ENCODE measurements at regions not wholly inside any gene's neighbourhood (a gene's known extent, or its start where the extent isn't known, plus 50 kb on each side); places are given as distances from the start of the nearest gene placed in this dataset.
"Not testable (repeated sequence)": the region's sequence is repeated elsewhere in the genome, so short reads cannot be mapped to it uniquely, and the experiment has no call there.

GRCh38 chr1:73033640-73034039 lies 751.3 kb upstream of the NEGR1 start:
- DNase-seq, result no peak

- no peak for DNase-seq
These were observed 747.2 kb upstream of the NEGR1 start for GRCh38 chr1:73029571-73029970.

DNA sequence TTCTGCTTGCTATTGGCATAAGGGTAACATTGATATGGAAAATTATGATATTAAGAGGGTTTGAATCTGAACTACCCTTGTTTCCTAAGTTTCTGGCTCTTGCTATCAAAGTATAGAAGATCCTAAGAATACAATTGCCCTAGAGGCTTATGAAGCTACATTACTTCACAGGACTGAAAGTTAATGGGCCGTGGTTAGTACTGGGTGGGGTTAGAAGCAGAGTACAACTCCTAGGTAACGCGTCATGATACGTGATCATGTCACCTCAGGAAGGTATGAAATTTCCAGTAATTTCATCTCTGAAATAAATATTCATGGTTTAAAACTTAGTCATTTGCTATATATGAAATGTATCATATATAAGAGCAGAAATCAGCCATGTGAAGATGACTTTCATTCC lies 743.8 kb upstream of the NEGR1 start:
- no peak for DNase-seq

- no peak for DNase-seq
These were observed 727.6 kb upstream of the NEGR1 start for GRCh38 chr1:73009938-73010337.

DNA sequence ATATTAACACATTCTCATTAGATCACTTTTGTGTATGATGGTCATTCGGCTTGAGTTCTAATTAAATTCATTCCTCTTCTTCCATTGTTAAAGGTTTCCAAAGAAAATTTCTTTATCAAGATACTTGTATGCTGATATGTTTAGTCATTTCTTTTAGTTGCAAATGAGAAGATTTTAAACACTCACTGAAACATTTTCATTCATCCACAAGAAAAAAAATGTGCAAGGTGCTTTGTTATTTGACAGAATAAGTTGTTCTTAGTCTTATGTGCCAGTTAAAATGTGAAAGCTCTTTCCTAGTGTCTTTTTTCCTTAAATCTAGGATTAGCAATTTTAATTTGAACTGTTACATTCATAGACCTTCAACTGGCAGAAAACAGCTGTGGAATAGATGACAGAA lies 727.0 kb upstream of the NEGR1 start:
- DNase-seq, result no peak

DNA sequence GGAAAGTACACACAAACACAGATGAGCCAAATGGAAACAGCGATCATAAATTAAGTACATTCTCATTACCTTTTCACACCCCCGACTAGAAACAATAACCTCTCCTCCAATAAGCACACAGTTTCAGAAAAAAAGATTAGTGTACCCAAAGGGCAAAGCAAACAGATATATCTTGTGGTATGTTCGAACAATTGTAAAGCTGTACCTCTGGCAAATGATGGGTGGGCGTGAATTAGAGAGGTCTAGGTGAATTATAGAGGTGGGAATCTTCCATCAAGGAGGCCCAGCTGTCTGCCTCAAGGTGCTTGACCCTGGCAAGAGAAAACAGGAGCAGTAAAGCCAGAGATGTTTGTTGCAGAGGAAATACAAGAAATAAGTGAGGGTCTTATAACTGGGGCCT lies 715.3 kb upstream of the NEGR1 start:
- no peak for DNase-seq

DNA sequence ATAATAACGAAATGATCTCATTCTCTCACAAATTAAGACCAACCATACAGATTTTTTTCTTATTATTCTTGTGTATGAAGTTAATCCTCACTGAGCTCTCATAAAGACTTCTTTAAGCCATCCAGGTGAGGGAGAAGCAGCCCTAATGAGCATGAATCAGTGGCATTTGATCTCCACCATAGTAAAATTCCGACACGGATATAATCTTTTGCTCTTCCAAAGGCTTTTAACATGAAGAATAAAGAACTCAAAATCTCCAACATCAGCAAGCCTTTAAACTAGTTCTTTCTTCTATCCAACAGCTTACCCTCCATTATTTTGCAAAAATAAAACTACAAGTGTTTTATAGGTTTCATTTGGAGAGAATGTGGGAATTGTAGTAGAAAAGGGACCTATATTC lies 714.7 kb upstream of the NEGR1 start:
- DNase-seq, result no peak

GRCh38 chr1:72987871-72988270 lies 705.5 kb upstream of the NEGR1 start:
- not testable (repeated sequence) for DNase-seq

- DNase-seq, result no peak
These were observed 704.4 kb upstream of the NEGR1 start for GRCh38 chr1:72986591-72987290.

- not testable (repeated sequence) for DNase-seq
These were observed 702.7 kb upstream of the NEGR1 start for GRCh38 chr1:72985024-72985423.

GRCh38 chr1:72983011-72983410 lies 700.7 kb upstream of the NEGR1 start:
- DNase-seq, result not testable (repeated sequence)

DNA sequence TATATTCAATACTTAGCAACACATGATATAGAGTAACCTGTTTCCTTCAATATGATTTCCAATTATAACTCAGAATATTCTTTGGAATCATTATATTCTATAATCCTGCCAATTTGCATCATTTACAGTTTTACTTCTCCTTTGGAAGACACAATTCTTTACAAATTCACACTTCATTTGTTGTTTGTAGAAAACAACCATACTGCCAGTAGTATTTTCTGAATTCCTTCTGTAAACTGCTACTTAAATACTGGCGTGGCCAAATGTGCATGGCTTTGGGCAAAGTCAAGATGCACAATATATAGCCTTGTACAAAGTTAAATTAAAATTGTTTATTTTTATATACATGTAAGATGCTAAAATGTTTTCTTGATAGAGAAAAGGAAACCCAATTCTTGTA lies 687.1 kb upstream of the NEGR1 start:
- DNase-seq, result no peak

- DNase-seq, result no peak
These were observed 672.6 kb upstream of the NEGR1 start for GRCh38 chr1:72954943-72955342.

- not testable (repeated sequence) for DNase-seq
These were observed 668.6 kb upstream of the NEGR1 start for GRCh38 chr1:72950900-72951299.

DNA sequence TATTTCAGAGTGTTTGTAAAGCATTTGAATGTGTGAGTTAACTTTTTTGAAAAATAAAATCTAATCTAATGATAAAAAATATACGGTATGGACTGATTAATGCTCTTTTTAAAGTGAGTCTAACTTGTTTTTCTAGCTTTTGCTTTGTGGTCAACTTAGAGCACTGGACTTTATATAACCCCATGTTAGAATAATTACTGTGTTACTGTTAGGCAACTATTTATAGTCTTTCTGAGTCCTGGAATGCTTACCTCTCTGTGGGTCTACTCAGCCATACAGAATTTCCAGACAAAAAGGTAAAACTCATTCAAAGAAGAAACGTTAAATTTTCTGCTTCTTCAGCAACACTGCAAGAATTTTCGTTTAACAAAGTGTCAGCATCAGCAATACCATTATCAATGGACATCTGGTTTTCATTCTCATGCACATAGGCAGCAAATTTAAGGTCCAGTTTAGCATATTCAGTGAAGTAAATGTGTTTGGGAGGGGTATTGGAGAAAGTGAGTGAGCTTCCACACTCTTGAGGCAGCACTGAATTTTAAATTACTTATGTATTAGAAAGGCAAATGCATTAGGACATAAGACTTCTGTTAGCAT lies 664.7 kb upstream of the NEGR1 start:
- DNase-seq, result no peak

GRCh38 chr1:72942008-72942407 lies 659.7 kb upstream of the NEGR1 start:
- DNase-seq, result no peak

GRCh38 chr1:72938408-72938807 lies 656.1 kb upstream of the NEGR1 start:
- no peak for DNase-seq

GRCh38 chr1:72937905-72938304 lies 655.6 kb upstream of the NEGR1 start:
- no peak for DNase-seq

GRCh38 chr1:72936942-72937341 lies 654.6 kb upstream of the NEGR1 start:
- no peak for DNase-seq

DNA sequence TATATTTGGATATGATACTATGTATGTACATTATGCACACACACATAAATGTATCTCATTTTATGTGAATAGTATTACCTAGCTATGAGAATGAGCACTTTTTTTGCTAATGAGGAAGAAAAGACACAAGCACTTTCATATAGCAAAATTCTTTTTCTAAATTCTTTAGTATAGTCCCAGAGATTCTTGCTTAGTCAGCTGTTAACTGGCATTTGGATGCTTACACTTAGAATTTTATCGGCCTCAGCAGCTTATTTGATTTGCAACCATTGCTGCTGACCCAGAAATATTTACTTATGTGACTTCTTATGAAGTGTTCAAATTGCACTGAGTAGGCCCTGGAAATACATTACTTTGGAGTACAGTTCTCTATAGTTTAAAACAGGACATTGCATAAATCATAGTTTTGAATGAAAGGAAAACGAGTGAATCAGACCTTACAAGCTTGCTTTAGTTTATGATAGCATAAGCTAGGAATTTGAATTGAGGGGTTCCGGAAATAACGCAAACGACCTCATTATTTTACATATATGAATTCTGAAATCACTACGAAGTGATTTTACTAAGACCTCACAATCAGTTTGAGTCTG lies 653.9 kb upstream of the NEGR1 start:
- DNase-seq, result no peak

DNA sequence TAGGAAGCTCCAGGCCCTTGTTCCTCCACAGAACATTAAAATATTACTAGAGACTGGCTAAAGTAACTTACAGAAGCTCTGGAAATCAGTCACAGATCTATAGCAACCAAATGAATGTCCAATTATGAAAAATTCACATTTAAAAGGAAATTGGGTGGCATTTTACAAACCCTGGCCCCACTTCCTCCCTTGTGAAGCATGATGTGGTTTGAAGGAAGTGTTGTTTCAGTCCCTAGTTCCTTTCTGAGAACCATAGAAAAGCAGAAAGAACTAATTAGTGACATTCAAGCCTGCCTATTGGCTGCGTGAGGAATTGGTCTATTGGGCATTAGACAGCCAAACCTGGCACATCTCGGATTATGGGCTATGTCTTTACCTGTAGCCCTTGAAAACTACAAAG lies 649.7 kb upstream of the NEGR1 start:
- DNase-seq, result no peak

- no peak for DNase-seq
These were observed 648.2 kb upstream of the NEGR1 start for GRCh38 chr1:72930528-72930927.

DNA sequence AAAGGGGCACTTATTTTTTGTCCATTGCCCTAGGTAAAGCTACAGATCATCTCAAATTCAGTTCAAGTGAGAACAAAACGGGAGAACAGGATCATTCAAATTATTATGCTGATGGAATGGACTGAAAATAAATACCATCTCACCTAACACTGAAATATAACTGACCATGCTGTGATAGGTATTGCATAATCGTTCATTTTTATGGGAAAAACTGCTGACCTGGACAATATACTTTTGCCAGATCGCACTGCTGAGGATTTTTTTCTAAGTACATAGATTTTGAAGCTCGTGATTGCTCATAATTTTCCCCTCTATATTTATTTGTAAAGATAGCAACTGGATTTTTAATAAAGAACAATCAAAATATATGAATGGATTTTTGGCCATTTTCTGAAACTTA lies 636.6 kb upstream of the NEGR1 start:
- no peak for DNase-seq

- no peak for DNase-seq
These were observed 635.6 kb upstream of the NEGR1 start for GRCh38 chr1:72917920-72918319.

DNA sequence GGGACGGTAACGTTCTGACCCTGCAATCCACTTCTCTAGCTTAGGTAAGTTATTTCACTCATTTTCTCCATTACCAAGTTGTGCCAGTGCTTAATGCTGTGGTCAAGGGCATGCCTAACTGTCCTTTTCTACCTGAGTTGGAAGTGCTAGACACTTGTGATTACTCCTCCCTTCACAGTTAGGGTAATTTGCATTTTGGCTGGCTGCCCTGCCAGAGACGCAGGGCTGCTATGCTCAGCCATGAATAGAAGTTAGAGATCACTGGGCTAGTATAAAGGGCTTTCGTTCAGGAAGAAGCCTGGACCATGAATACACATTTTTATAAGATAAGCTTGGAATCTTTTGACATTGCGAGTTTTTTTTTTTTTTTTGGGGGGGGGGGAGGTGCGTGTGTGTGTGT lies 633.2 kb upstream of the NEGR1 start:
- peak; percentile 13 for DNase-seq
